Thoracic aorta (tissue), 2 donors: ENCODE measurements at regions not wholly inside any gene's neighbourhood (a gene's known extent, or its start where the extent isn't known, plus 50 kb on each side); places are given as distances from the start of the nearest gene placed in this dataset.

Experiments
- ATAC-seq: fragments of 150-250 bp; one replicate; pipeline ENCODE4 v1.8.0; 2017; ENCODE audit warnings: low read depth; ENCODE audit not compliant: insufficient number of reproducible peaks, low FRiP score
- DNase-seq: peaks from one replicate; pipeline ENCODE4 v3.0.0-alpha.2; 2020; ENCODE audit warnings: low spot score
- H3K27ac ChIP-seq, 2 donors: fragments of 200-600 bp; sonication (generic); 1 replicate in 1 of 2; 2 replicates in 1 of 2; pipeline ENCODE4 v1.5.1; 2016; ENCODE audit warnings: mild to moderate bottlenecking in 2 of 2, moderate library complexity in 2 of 2
- H3K27me3 ChIP-seq: fragments of 200-600 bp; sonication (generic); replicated peaks from 2 replicates; pipeline ENCODE4 v1.6.0; 2016; ENCODE audit warnings: mild to moderate bottlenecking; ENCODE audit not compliant: insufficient read depth
- H3K36me3 ChIP-seq: fragments of 200-600 bp; sonication (generic); one replicate; pipeline ENCODE4 v1.5.1; 2016
- H3K4me1 ChIP-seq, 2 donors: fragments of 200-600 bp; sonication (generic); 1 replicate in 1 of 2; 2 replicates in 1 of 2; pipeline versions ENCODE4 v1.5.1 to v1.6.0; 2016; ENCODE audit warnings: low read depth in 2 of 2, mild to moderate bottlenecking in 1 of 2; ENCODE audit not compliant: control insufficient read depth in 1 of 2
- H3K4me3 ChIP-seq: fragments of 200-600 bp; sonication (generic); 2 replicates; pipeline ENCODE4 v1.5.1; 2016; ENCODE audit warnings: mild to moderate bottlenecking
- H3K9me3 ChIP-seq: fragments of 200-600 bp; sonication (generic); 2 replicates; pipeline ENCODE4 v1.5.1; 2016
- CTCF ChIP-seq: fragments of 200-600 bp; sonication (generic); IDR thresholded peaks from one replicate; pipeline ENCODE4 v1.5.1; 2019; ENCODE audit warnings: antibody characterized with exemption

GRCh38 chr2:172372436-172372835, 55.0 kb upstream of the ITGA6 start:
- H3K36me3 ChIP-seq, result no peaks in the 10 kb centered on the region
- TF ChIP-seq CTCF, result no peak
- no peak for ATAC-seq
- H3K4me3 ChIP-seq, result no peak overlapping the region
- H3K27me3 ChIP-seq, result no peaks in the 10 kb centered on the region
- H3K4me1 ChIP-seq, result peaks cover 0 to 12% of the 10 kb centered on the region in 2 donors
- no peak overlapping the region for H3K27ac ChIP-seq
- H3K9me3 ChIP-seq, result peaks cover 7% of the 10 kb centered on the region
- DNase-seq, result no peak

GRCh38 chr2:172373076-172373475, 54.3 kb upstream of the ITGA6 start:
- DNase-seq, result no peak
- Histone ChIP-seq H3K9me3 (peaks cover 7% of the 10 kb centered on the region), H3K27ac (no peak overlapping the region), H3K36me3 (no peaks in the 10 kb centered on the region), H3K27me3 (no peaks in the 10 kb centered on the region), H3K4me1 (peaks cover 0 to 12% of the 10 kb centered on the region in 2 donors), H3K4me3 (no peak overlapping the region)
- no peak for TF ChIP-seq CTCF
- ATAC-seq, result no peak

- Histone ChIP-seq H3K27me3 (no peaks in the 10 kb centered on the region), H3K36me3 (no peaks in the 10 kb centered on the region), H3K27ac (no peak overlapping the region), H3K4me1 (peaks cover 0 to 12% of the 10 kb centered on the region in 2 donors), H3K4me3 (no peak overlapping the region), H3K9me3 (peaks cover 5% of the 10 kb centered on the region)
- DNase-seq (no peak), ATAC-seq (no peak)
- TF ChIP-seq CTCF, result no peak
Observed at GRCh38 chr2:172373766-172374165, 53.6 kb upstream of the ITGA6 start.

GRCh38 chr2:172374318-172375240, 52.8 kb upstream of the ITGA6 start:
- no peaks in the 10 kb centered on the region for H3K27me3 ChIP-seq
- no peaks in the 10 kb centered on the region for H3K9me3 ChIP-seq
- no peak overlapping the region for H3K27ac ChIP-seq
- no peak for TF ChIP-seq CTCF
- H3K36me3 ChIP-seq, result no peaks in the 10 kb centered on the region
- peaks cover 0 to 12% of the 10 kb centered on the region in 2 donors for H3K4me1 ChIP-seq
- H3K4me3 ChIP-seq, result no peak overlapping the region
- ATAC-seq (no peak), DNase-seq (no peak)

GRCh38 chr2:172375251-172375650, 52.1 kb upstream of the ITGA6 start:
- no peaks in the 10 kb centered on the region for H3K36me3 ChIP-seq
- DNase-seq (no peak), ATAC-seq (no peak)
- H3K27ac ChIP-seq, result no peak overlapping the region
- H3K4me3 ChIP-seq, result no peak overlapping the region
- TF ChIP-seq CTCF, result no peak
- H3K9me3 ChIP-seq, result no peaks in the 10 kb centered on the region
- no peaks in the 10 kb centered on the region for H3K27me3 ChIP-seq
- peaks cover 0 to 15% of the 10 kb centered on the region in 2 donors for H3K4me1 ChIP-seq
